ENCODE measurements at regions not wholly inside any gene's neighbourhood (a gene's known extent, or its start where the extent isn't known, plus 50 kb on each side); places are given as distances from the start of the nearest gene placed in this dataset.
"Not testable (repeated sequence)": the region's sequence is repeated elsewhere in the genome, so short reads cannot be mapped to it uniquely, and the experiment has no call there.

DNA sequence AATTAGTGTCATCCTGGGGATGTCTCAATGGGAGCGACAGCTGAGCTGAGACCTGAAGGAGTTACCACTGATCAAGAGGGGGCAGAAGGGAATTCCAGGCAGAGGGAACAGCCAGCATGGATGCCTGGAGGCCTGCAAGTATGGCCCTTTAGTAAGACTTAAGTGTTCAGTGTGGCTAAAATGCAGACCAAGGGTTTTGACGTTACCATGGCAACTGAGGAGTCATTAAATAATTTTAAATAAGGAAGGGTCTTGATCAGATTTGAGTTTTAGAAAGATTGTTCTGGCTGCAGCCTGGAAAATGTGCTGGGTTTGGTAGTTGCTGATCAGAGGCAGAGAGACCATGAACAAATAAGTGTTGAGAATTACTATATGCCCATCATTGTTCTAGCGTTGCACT, 285.5 kb downstream of the USP46 start:
- DNase-seq (ENCODE audit: low spot score) = no peak

DNA sequence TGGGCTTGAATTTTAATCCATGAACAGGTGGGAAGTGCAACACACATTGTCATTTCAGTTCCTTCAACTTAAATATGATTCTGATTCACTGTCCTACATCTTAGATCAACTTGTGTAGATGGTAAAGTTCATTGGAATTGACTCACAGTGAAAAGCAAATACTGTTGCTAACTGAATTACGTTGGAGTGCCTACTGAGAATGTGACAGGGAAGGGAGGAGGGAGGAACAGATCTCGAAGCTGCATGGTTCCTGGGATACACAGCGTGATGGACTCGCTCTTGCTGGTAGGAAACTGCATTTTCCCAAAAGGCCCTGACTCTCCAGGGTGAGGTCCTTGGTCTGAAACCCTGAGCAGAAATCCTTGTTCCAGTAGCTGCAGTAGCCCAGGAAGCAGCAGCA, 284.2 kb downstream of the USP46 start:
- no peak for DNase-seq (ENCODE audit: low spot score)

DNA sequence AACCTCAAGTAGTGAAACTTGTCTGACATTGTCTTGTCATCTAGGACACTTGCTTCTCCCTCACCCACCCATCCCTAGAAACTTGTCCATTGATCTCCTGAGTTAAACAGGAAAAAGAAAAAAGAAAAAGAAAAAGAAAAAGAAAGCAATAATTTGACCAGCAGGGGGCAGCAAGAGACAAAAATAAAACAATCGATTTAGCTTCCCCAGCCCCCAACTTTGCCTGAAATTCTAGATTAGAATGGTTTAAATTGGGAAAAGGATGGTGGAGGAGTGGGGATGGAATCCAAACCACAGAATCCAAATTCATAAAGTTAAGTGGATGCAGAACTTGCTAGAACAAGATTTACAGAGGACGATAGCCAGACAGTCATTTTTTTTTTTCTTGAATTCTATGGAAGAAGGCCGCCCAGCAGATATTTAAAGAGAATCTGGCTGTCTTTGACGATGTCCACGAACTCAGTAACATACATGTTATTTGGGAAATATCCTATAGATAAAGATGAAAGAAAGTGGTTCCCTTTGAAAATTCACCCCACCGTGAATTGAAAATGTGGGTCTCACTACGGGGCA, 282.9 kb downstream of the USP46 start:
- DNase-seq (ENCODE audit: low spot score) = no peak

DNA sequence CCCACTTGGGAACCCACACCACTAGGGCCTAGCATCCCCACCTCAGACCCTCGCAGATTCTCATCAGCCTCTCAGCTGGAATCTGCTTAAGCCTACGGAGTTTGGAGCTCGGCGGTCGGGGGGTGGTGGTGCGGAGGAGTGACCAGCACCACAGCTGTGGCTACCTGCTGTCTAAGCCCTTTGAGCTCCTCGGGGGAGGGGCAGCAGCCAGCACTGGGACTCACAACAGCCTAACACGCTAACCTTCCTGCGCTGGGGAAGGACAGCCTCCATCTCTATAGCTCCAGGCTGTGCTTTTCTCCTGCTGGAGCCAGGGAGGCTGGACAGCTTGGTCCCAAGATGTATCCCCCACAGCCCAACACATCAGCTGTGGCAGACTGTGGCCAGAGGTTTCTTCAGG, 281.5 kb downstream of the USP46 start:
- no peak for DNase-seq (ENCODE audit: low spot score)

DNA sequence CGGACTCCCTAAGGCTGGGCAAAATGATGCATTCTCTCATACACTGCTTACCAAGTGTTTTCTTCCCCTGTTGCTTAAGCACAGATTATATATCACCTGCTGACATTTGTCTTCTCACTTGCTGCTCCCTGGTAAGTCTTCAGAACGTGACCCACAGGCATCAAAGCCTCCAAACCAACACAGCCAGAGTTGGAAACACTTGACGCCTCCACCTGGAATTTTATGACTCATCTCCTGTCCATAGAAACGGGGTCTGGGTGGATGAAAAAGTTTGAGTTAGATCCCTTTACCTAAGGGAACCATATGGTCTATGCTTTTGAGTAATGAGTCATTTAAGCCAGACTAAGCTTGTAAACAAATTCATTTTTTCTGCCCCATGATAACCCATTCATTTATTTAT, 251.6 kb downstream of the USP46 start:
- no peak for DNase-seq (ENCODE audit: low spot score)

DNA sequence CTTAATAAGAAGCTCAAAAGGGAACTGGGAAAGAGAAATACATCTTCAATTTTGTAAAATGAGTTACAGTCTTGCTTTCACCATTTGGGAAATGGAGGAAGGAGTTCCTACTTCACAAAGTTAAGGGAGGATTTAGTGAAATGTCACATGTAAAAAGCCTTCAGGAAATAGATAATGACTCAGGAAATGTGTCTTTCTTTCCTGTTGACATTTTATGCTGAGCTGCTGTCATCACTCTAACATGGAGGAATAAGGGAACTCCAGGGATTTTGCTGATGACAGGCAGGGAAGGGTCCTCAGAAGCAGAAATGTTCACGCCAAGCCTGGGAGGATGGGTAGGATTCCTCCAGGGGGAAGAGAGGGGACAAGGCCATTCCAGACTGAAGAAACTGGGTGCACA, 251.1 kb downstream of the USP46 start:
- no peak for DNase-seq (ENCODE audit: low spot score)

DNA sequence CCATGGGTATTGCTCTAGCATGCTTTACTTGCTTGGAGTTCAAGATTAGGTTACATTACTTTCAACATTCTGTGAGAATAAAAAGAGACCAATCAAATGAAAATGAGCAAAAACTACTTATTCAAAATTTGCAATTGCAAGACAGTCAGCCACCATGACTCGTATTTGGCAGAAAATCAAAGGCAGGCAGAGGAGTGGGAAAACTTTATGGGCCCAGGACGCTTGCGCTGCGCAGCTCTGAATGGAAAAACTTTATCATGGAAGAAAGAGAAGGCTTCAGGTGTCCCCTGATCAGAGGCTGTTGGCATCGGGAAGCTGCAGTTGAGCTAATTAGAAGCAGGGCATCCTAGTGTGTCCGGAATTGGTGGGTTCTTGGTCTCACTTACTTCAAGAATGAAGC, 250.6 kb downstream of the USP46 start:
- DNase-seq (ENCODE audit: low spot score) = no peak

DNA sequence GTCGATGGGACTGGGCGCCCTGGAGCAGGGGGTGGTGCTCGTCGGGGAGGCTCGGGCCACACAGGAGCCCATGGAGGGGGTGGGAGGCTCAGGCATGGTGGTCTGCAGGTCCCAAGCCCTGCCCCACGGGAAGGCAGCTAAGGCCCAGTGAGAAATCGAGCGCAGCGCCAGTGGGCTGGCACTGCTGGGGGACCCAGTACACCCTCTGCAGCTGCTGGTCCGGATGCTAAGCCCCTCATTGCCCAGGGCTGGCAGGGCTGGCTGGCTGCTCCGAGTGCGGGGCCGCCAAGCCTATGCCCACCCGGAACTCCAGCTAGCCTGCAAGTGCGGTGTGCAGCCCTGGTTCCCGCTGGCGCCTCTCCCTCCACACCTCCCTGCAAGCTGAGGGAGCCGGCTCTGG, 249.3 kb downstream of the USP46 start:
- not testable (repeated sequence) for DNase-seq (ENCODE audit: low spot score)

DNA sequence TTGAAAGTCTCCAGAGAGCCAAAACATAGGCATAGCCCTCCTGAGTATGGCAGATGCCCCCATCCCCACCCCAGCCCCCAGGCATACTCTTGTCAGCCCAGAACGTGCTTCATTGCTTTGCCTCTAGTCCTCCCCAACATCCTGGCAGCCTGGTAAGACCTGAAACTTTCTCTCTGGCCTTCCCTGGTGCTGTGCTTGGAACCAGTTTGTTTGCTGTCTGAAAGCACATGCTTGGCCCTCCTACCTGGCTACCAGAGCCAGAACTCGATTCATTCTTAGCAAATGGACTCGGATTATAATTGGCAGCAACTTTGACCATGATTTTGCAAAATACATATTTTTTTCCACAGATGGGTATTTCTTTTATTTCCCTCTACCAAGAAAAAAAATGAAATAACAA, 248.1 kb downstream of the USP46 start:
- DNase-seq (ENCODE audit: low spot score) = no peak

DNA sequence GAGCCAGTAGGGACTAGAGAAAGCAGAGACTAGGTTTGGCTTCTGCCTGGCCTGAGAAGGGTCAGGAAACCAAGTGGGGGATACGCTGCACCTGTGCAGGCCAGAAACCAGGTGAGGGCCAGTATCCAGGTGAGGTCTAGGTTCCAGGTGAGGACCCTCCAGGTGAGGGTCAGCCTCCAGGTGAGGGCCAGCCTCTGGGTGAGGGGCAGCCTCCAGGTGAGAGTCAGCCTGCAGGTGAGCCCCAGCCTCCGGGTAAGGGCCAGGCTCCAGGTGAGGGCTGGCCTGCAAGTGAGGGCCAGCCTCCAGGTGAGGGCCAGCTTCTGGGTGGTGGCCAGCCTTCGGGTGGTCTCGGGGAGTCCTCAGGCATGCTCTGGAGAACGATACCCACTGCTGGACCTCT, 238.8 kb downstream of the USP46 start:
- DNase-seq (ENCODE audit: low spot score) = no peak

DNA sequence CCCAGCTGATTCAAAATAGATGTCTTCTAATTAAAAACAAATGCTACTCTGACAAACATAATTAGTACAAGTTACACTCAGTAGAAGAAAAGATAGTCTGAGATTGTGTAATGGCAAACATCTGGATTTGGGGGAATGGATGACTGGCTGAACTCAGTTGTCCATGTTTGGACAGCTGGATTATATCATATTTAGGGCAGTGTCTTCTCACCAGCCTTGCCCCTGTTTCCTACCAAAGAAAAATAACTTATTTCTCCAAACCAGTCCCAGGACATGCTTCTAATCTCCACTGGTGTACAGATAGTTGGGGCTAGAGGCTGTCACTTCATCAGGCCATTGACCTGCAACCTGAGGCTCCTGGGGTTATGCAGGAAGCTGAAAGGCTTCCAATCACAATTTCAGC, 237.3 kb downstream of the USP46 start:
- DNase-seq (ENCODE audit: low spot score) = no peak

DNA sequence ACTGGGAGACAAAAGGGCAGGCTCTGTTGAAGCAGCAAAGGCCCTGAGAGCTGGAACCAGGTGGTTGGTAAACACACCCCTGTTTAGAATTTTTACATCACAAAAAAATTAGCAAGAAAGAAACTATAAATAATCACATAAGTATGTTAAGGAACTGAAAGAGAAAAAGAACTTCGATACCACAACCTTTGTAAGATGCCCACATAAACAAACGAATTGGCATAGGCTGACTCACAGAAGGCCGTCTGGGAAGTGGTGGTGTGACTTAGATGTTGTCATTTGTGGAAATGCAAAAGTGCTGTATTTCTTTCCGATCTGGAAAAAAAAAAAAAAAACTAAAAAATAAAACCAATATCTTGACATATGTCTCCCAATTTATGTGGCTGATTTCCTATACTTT, 235.1 kb downstream of the USP46 start:
- no peak for DNase-seq (ENCODE audit: low spot score)

DNA sequence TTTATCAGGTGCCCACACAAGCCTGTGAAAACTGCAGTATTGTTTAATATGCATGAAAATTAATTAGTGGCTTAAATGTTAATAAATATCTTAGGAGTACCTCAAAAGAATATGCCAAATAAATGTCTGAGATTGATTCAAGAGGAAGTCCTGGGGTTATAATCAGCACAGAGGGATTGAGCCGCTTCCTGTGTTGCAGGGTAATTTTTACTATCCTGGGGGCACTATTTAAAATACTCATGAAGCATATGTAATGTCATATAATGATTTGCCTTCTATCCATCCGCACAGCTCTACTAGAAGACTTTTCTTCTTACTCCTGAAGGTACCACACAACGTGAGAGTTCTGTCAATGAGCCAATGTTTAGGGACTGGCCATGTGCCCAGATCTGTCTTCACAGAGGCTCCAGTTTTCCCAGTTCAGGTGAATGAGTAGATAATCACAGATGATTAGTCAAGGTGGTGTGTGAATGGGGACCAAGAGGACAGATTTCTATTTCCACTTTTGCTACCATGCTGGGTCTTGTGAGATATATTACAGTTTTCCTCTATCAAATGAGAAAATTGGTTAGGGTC, 233.3 kb downstream of the USP46 start:
- no peak for DNase-seq (ENCODE audit: low spot score)

DNA sequence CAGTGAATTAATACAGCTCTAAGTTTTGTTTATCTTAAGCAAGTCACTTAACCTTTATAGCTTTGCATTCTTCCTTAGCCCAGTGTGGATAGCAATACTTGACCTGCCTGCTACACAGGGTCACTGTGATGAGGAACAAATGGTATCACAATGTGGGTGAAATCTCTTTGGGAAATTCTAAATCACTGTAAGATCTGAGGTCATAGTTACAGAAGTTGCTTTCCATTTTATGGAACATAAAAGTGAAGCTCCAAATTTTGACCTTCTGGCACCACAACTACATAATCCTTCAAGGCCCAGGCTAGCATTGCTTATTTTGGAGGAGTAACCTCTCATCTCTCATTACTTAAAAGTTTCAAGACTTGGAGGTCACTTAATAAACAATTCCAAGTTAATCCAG, 227.7 kb downstream of the USP46 start:
- DNase-seq (ENCODE audit: low spot score) = no peak

DNA sequence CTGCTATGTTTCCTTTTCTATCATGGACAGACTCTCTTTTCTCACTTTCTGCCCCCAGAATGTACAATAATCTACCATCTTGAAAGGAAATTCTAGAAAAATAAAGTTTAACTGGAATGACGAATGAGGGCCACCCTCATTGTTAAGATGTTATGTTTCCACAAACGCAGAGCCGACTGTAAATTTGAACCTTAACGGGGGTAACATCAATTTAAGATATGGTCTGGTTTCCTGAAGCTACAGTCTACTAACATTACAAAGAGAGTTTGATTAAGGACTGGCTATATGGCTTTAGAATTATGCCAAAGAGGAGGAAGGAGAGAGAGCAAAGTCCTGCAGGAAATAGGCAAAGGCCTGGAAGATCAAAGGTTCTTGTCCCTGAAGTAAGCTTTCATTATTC, 227.2 kb downstream of the USP46 start:
- no peak for DNase-seq (ENCODE audit: low spot score)

DNA sequence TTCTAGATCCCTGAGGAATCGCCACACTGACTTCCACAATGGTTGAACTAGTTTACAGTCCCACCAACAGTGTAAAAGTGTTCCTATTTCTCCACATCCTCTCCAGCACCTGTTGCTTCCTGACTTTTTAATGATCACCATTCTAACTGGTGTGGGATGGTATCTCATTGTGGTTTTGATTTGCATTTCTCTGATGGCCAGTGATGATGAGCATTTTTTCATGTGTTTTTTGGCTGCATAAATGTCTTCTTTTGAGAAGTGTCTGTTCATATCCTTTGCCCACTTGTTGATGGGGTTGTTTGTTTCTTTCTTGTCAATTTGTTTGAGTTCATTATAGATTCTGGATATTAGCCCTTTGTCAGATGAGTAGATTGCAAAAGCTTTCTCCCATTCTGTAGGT, 216.6 kb downstream of the USP46 start:
- not testable (repeated sequence) for DNase-seq (ENCODE audit: low spot score)

DNA sequence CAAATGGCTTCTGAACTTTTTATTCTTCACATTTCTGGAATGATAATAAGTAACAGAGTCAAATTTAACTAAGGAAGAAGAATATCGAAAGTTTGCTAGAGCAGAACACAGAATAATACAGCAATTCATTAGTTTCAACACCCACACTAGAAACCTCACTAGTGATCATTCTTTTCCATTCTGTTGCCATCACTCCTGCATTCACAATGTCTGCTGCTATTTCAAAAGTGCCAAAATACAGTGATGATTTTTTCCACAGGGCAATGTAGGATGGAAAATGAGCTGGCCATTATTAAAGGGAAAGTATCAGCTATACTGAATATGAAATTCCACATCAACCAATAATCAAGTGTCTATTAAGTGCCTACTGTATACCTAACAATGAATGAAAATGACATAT, 186.7 kb downstream of the USP46 start:
- no peak for DNase-seq (ENCODE audit: low spot score)

DNA sequence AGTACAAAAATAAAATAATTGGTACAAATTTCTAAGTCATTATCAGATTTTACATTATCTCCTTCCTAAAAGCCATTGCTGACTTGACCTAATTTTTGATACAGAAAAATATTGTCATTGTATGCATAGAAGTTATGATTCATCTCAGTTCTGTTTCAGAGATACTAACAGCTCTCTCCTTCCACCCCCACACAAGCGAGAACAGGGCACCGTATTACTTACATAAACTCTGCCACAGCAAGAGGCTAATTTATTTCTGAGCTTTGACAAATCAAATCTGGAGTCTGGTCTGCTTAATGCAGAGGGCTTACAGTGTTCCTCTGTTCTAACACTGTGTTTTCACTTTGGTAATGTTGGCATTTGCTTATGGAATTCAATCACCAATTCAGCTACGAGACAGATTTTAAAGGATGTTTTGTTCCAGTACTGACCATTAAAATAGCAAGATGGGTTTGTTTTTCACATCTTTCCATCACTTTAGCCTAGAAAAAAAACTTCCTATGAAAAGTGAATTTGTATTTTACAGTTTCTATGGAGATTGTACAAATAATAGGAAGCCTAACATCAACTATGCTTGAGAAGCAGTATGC, 181.8 kb downstream of the USP46 start:
- DNase-seq (ENCODE audit: low spot score) = no peak

DNA sequence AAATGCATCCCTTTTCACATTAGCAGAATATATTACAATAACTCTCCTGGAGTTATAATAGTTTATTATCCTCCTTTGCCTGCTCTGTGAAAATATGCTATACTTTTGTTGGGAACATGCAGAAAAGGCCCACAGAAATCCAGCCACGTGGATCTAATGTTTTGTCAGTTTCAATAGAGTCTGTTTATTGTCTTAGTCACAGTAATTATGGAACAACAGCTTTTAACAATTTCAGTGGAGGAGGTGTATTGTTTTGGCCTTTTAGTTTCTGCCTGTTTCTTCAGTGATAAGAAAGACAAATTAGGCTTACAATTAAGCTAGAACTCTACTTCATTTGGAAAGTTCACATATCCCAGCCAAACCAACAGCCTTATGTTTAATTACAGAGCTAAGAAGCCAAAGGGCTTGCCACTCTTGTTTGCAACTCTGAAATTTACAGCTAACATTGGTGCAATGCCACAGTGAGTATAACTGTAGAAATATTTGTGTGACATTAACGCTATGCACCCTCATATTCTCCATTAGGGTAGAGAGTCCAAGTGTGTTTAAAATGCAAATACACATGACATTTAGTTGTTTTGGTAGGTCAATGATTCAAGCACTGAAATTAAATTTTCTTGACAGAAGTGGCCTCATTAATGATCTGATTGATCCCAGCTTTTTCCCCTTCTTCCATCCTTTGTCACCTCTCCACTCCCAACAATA, 175.8 kb downstream of the USP46 start:
- no peak for DNase-seq (ENCODE audit: low spot score)

DNA sequence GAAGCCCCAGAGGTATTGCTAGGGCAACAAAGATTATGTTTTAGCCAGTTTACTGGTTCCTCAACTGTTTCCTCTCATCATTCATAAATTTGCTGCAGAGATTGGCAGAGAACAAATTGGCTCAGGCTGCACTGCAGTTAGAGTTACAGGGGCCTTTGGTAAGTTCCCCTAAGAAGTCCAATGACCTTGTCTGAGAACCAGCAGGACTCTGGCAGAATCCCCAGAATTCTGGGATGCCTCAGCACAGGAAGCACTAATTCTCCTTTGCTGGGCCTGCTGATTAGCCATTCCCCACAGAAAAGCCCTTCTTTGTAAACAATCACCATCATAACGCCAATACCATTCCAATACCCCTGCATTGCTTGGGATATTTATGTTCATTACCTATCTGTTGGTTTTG, 151.3 kb downstream of the USP46 start:
- DNase-seq (ENCODE audit: low spot score) = no peak

DNA sequence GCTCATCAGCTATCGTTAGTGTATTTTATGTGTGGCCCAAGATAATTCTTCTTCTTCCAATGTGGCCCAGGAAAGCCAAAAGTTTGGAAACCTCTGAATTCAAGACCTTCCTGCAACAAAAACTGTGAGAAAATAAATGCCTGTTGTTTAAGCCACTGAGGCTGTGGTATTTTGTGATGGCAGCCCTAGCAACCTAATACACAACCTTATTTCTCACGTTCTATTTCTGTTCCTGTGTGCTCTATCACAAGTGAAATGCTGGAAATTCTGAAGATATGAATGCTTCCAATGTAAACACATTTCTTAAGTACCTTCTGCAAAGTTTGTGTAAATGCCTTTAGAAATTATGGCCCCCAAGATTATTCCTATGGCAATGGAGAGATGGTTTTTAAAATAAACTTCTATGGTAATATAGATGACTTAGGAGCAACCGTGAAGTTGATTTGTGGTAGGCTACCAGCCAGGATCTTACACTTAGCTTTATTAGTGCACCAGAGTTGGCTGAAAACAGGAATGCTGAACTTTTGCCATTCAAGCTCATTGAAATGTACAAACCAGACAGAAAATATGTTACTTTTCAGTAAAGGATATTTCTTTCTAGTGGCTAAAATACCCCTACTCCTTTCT, 148.0 kb downstream of the USP46 start:
- DNase-seq (ENCODE audit: low spot score) = no peak

DNA sequence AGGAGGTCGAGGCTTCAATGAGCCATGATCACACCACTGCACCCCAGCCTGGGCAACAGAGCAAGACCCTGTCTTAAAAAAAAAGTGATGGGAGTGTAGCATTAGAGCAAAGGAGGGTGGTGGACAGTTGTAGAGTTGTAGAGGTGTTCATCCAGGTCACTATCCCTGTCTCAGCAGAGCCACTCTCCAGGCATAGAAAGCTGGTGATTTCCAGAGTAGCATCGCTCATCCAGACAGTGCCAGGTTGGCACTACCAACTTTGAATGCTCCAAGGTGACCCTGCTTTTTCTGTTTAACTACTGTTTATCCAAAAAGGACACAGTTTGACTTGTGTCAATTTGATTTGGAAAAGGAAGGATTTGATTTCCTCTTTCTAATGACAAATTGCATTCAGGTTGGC, 147.3 kb downstream of the USP46 start:
- no peak for DNase-seq (ENCODE audit: low spot score)

DNA sequence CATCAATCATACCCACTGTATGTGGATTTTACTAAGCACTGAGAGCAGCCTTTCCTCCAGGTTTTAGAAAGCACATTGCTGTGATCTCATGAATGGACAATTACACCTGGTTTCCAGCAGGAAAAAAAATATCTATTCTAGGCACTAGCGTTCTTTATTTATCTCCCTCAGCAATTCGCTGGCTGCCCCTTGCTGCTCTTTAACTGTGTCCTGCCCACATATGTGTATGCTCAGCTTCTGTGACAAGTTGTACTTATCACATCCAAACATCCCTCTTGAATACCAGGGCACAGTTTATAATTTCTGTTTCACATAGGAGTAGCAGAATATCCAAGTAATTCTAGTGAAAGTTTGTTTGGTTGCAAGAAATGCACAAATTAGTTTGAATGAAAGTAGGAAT, 146.8 kb downstream of the USP46 start:
- DNase-seq (ENCODE audit: low spot score) = no peak

Data from left forelimb (tissue), 1 donor.